ENCODE measurements at regions not wholly inside any gene's neighbourhood (a gene's known extent, or its start where the extent isn't known, plus 50 kb on each side); places are given as distances from the start of the nearest gene placed in this dataset.

GRCh38 chr19:28619816-28620429 lies 593.0 kb downstream of the UQCRFS1 start:
- TF ChIP-seq CTCF (conservative IDR thresholded peaks at IDR 0.05 in 1 of 2, IDR thresholded peaks at IDR 0.05 in 1 of 2; ENCODE audit: extremely low read depth in 1 of 2, insufficient read depth in 1 of 2, low read depth in 1 of 2, low read length in 2 of 2): no peak
- TF ChIP-seq EZH2 (IDR thresholded peaks at IDR 0.05; ENCODE audit: borderline replicate concordance, low read length): no peak

Measured in mammary epithelial cell (primary cell).